Cardiac muscle cell (in vitro differentiated cells and primary cell): ENCODE measurements at regions not wholly inside any gene's neighbourhood (a gene's known extent, or its start where the extent isn't known, plus 50 kb on each side); places are given as distances from the start of the nearest gene placed in this dataset.

Experiments
- DNase-seq, 2 donors: peaks; one replicate each; pipeline versions ENCODE4 v3.0.0 to v3.0.0-alpha.2; 2010 to 2017; ENCODE audit warnings: low read depth in 1 of 2, low spot score in 1 of 2
- H3K27ac ChIP-seq: fragments of 200-600 bp; sonication (generic); 2 replicates; pipeline ENCODE4 v1.5.1; 2016
- H3K27me3 ChIP-seq: fragments of 200-600 bp; sonication (generic); 2 replicates; pipeline ENCODE4 v1.6.0; 2016; ENCODE audit warnings: control low read depth
- H3K36me3 ChIP-seq: fragments of 200-600 bp; sonication (generic); 2 replicates; pipeline ENCODE4 v1.5.1; 2016; ENCODE audit warnings: control low read depth
- H3K4me1 ChIP-seq: fragments of 200-600 bp; sonication (generic); 2 replicates; pipeline ENCODE4 v1.8.1; 2017; ENCODE audit warnings: low read depth, mild to moderate bottlenecking, mixed run types
- H3K4me3 ChIP-seq: fragments of 200-600 bp; sonication (generic); 2 replicates; pipeline ENCODE4 v1.5.1; 2016; ENCODE audit warnings: mild to moderate bottlenecking
- H3K9me3 ChIP-seq: fragments of 200-600 bp; sonication (generic); 2 replicates; pipeline ENCODE4 v1.5.1; 2017; ENCODE audit warnings: low read depth, mild to moderate bottlenecking, control low read depth
- TF ChIP-seq, protein P1 (sequence below): IDR thresholded peaks from 2 replicates; pipeline ENCODE4 v1.5.1; 2012; ENCODE audit warnings: low read depth, mild to moderate bottlenecking, low read length

- Histone ChIP-seq H3K4me1 (no peaks in the 10 kb centered on the region), H3K36me3 (no peaks in the 10 kb centered on the region), H3K9me3 (no peaks in the 10 kb centered on the region), H3K4me3 (no peak overlapping the region), H3K27me3 (no peaks in the 10 kb centered on the region), H3K27ac (no peak overlapping the region)
- DNase-seq: no peak
- TF ChIP-seq, protein P1, sequence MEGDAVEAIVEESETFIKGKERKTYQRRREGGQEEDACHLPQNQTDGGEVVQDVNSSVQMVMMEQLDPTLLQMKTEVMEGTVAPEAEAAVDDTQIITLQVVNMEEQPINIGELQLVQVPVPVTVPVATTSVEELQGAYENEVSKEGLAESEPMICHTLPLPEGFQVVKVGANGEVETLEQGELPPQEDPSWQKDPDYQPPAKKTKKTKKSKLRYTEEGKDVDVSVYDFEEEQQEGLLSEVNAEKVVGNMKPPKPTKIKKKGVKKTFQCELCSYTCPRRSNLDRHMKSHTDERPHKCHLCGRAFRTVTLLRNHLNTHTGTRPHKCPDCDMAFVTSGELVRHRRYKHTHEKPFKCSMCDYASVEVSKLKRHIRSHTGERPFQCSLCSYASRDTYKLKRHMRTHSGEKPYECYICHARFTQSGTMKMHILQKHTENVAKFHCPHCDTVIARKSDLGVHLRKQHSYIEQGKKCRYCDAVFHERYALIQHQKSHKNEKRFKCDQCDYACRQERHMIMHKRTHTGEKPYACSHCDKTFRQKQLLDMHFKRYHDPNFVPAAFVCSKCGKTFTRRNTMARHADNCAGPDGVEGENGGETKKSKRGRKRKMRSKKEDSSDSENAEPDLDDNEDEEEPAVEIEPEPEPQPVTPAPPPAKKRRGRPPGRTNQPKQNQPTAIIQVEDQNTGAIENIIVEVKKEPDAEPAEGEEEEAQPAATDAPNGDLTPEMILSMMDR: no peak
Measured at GRCh38 chr2:15786003-15786654, 154.2 kb upstream of the MYCN start.

GRCh38 chr2:15786901-15787300 is 153.4 kb upstream of the MYCN start:
- H3K4me1 ChIP-seq: no peaks in the 10 kb centered on the region
- H3K27ac ChIP-seq: no peak overlapping the region
- TF ChIP-seq, protein P1: no peak
- no peaks in the 10 kb centered on the region for H3K27me3 ChIP-seq
- no peaks in the 10 kb centered on the region for H3K36me3 ChIP-seq
- no peak overlapping the region for H3K4me3 ChIP-seq
- H3K9me3 ChIP-seq: no peaks in the 10 kb centered on the region
- no peak for DNase-seq

- no peaks in the 10 kb centered on the region for H3K4me1 ChIP-seq
- no peaks in the 10 kb centered on the region for H3K9me3 ChIP-seq
- H3K27me3 ChIP-seq: no peaks in the 10 kb centered on the region
- no peak overlapping the region for H3K27ac ChIP-seq
- no peak overlapping the region for H3K4me3 ChIP-seq
- H3K36me3 ChIP-seq: no peaks in the 10 kb centered on the region
- TF ChIP-seq, protein P1: no peak
- no peak for DNase-seq
Measured at GRCh38 chr2:15787535-15788454, 152.6 kb upstream of the MYCN start.

DNA sequence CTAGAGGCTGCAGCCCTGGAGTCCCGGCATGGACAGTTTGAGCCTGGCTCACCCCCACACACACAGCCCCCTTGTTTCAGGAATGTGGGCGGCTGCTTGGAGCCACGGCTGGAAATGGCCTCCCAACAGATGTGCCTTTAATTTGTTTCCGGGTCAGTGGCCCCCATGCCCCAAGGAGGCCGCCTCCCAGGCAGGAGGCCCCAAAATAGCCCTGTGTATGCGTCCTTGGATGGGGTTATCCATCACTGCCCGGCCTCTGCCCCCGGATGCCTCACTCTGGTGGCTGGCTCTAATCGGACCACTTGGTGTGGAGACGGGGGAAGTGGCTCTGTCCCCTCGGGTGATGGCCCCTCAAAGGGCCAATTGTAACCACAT is 151.9 kb upstream of the MYCN start:
- Histone ChIP-seq H3K27me3 (no peaks in the 10 kb centered on the region), H3K9me3 (no peaks in the 10 kb centered on the region), H3K4me1 (no peaks in the 10 kb centered on the region), H3K36me3 (no peaks in the 10 kb centered on the region), H3K4me3 (no peak overlapping the region), H3K27ac (no peak overlapping the region)
- TF ChIP-seq, protein P1: no peak
- DNase-seq: no peak

DNA sequence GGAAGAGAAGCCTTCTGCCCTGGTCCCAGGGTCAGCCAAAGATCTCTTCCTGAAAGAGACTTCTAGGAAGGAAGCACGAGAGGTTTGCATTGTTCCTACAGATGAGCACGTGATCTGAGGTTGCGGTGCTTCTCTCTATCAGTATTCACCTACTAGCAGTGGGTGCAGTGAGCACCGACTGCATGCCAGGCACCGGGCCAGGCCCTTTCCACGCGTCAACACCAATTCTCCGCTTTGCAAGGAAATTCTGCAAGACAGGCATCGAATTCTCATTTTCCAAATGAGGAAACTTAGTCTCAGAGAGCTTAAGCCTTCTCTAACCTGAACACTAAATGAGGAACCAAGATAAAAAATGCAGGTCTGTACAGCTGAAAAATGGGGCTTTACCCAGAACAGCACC is 151.5 kb upstream of the MYCN start:
- Histone ChIP-seq H3K36me3 (no peaks in the 10 kb centered on the region), H3K4me1 (no peaks in the 10 kb centered on the region)

More for the DNA sequence above, 151.5 kb upstream of the MYCN start:
- TF ChIP-seq, protein P1: no peak
- Histone ChIP-seq H3K9me3 (no peaks in the 10 kb centered on the region), H3K27me3 (no peaks in the 10 kb centered on the region), H3K4me3 (no peak overlapping the region), H3K27ac (no peak overlapping the region)
- DNase-seq: no peak
